ENCODE measurements at regions not wholly inside any gene's neighbourhood (a gene's known extent, or its start where the extent isn't known, plus 50 kb on each side); places are given as distances from the start of the nearest gene placed in this dataset.

GRCh38 chr9:107969727-107970126 lies 480.2 kb upstream of the KLF4 start:
- TF ChIP-seq POLR2A (IDR thresholded peaks at IDR 0.05; ENCODE audit: low read depth): no peak
- no peak for TF ChIP-seq CTCF (IDR thresholded peaks at IDR 0.05)
- no peak for TF ChIP-seq POLR2AphosphoS5 (IDR thresholded peaks at IDR 0.05)
- no peak for TF ChIP-seq EP300 (IDR thresholded peaks at IDR 0.05)
